ENCODE measurements at regions not wholly inside any gene's neighbourhood (a gene's known extent, or its start where the extent isn't known, plus 50 kb on each side); places are given as distances from the start of the nearest gene placed in this dataset.
"Not testable (repeated sequence)": the region's sequence is repeated elsewhere in the genome, so short reads cannot be mapped to it uniquely, and the experiment has no call there.

DNA sequence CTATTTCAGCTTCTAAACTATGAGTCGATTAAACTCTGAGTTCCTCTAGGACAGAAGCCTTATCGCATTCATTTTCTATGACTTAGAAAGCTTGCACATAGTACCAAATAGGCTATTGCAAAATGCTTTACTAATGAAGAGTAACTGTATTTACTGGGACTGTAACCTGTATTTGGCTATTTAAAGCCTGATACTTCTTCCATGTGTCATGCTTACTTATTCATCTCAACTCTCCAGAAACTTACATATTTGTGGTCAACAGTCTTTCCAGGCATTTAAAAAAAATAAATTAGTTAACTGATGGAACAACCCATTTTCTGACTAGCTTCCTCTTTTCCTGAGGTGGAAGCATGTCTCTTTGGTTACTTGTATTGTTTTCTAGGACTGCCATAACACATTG, 467.9 kb downstream of the PCDH11X start:
- H2AFZ ChIP-seq (ENCODE audit: low read length) = no peak overlapping the region
- no peak overlapping the region for H3K4me2 ChIP-seq (ENCODE audit: insufficient read depth, low read length)
- TF ChIP-seq, protein P1, sequence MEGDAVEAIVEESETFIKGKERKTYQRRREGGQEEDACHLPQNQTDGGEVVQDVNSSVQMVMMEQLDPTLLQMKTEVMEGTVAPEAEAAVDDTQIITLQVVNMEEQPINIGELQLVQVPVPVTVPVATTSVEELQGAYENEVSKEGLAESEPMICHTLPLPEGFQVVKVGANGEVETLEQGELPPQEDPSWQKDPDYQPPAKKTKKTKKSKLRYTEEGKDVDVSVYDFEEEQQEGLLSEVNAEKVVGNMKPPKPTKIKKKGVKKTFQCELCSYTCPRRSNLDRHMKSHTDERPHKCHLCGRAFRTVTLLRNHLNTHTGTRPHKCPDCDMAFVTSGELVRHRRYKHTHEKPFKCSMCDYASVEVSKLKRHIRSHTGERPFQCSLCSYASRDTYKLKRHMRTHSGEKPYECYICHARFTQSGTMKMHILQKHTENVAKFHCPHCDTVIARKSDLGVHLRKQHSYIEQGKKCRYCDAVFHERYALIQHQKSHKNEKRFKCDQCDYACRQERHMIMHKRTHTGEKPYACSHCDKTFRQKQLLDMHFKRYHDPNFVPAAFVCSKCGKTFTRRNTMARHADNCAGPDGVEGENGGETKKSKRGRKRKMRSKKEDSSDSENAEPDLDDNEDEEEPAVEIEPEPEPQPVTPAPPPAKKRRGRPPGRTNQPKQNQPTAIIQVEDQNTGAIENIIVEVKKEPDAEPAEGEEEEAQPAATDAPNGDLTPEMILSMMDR (IDR thresholded peaks at IDR 0.05; ENCODE audit: extremely low read depth, low read depth, low read length) = no peak

DNA sequence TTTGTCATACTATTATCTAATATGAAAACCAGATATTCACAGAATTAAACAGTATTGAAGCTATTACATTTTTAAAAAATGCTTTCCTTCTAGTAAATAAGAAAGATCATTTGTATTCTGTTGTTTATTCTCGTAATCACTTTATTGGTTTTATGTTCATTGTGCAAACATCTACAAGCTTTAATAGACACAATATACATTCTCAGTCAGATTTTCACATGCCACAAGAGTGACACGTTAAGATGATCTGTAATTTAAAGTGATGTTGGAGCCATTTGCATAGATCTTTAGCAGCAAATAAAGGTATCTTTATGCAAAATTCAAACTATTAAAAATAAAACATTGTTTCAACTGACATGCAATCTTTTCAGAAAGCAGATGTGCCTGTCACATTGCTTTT, 469.9 kb downstream of the PCDH11X start:
- no peak overlapping the region for H3K4me2 ChIP-seq (ENCODE audit: insufficient read depth, low read length)
- H3K79me2 ChIP-seq (ENCODE audit: insufficient read depth, low read length) = no peaks in the 10 kb centered on the region
- TF ChIP-seq, protein P1 (IDR thresholded peaks at IDR 0.05; ENCODE audit: extremely low read depth, low read depth, low read length) = no peak
- no peak overlapping the region for H3K27ac ChIP-seq (ENCODE audit: low read depth, low read length)
- H3K36me3 ChIP-seq (ENCODE audit: insufficient read depth, low read length) = no peaks in the 10 kb centered on the region
- H2AFZ ChIP-seq (ENCODE audit: low read length) = no peak overlapping the region
- H4K20me1 ChIP-seq (ENCODE audit: insufficient read depth, low read length) = no peaks in the 10 kb centered on the region
- no peaks in the 10 kb centered on the region for H3K9me3 ChIP-seq (ENCODE audit: low read depth, low read length)
- DNase-seq (ENCODE audit: insufficient read length, low spot score, missing footprints) = no peak
- H3K4me3 ChIP-seq (ENCODE audit: insufficient read depth, low read length) = no peak overlapping the region
- no peaks in the 10 kb centered on the region for H3K4me1 ChIP-seq (ENCODE audit: insufficient read depth, low read length)
- no peaks in the 10 kb centered on the region for H3K27me3 ChIP-seq (ENCODE audit: insufficient read depth, low read length)

More for the DNA sequence above, 467.9 kb downstream of the PCDH11X start:
- no peak for DNase-seq (ENCODE audit: insufficient read length, low spot score, missing footprints)
- H3K27ac ChIP-seq (ENCODE audit: low read depth, low read length) = no peak overlapping the region
- H3K4me3 ChIP-seq (ENCODE audit: insufficient read depth, low read length) = no peak overlapping the region
- H3K4me1 ChIP-seq (ENCODE audit: insufficient read depth, low read length) = no peaks in the 10 kb centered on the region
- no peaks in the 10 kb centered on the region for H3K79me2 ChIP-seq (ENCODE audit: insufficient read depth, low read length)
- no peaks in the 10 kb centered on the region for H4K20me1 ChIP-seq (ENCODE audit: insufficient read depth, low read length)
- H3K27me3 ChIP-seq (ENCODE audit: insufficient read depth, low read length) = no peaks in the 10 kb centered on the region
- H3K36me3 ChIP-seq (ENCODE audit: insufficient read depth, low read length) = no peaks in the 10 kb centered on the region
- H3K9me3 ChIP-seq (ENCODE audit: low read depth, low read length) = no peaks in the 10 kb centered on the region

DNA sequence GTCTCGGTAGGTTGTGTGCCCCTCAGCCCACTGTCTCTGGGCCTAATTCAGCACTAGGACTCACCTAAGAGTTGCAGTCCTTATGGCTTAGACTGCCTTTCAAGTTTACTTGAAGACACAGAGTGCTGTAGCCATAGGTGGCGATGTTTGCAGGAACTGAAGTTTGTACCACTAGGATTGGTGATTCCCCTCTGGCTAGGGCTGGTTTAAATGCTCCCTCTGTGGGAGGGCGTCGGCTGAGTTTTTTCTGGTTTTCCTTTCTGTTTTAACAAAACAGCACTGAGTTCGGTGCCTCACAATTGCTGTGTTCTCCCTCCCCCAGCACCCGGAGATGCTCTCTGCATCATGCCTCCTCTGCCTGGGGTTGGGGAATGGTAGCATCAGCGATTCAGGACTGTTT, 480.9 kb downstream of the PCDH11X start:
- TF ChIP-seq, protein P1 (IDR thresholded peaks at IDR 0.05; ENCODE audit: extremely low read depth, low read depth, low read length) = no peak

DNA sequence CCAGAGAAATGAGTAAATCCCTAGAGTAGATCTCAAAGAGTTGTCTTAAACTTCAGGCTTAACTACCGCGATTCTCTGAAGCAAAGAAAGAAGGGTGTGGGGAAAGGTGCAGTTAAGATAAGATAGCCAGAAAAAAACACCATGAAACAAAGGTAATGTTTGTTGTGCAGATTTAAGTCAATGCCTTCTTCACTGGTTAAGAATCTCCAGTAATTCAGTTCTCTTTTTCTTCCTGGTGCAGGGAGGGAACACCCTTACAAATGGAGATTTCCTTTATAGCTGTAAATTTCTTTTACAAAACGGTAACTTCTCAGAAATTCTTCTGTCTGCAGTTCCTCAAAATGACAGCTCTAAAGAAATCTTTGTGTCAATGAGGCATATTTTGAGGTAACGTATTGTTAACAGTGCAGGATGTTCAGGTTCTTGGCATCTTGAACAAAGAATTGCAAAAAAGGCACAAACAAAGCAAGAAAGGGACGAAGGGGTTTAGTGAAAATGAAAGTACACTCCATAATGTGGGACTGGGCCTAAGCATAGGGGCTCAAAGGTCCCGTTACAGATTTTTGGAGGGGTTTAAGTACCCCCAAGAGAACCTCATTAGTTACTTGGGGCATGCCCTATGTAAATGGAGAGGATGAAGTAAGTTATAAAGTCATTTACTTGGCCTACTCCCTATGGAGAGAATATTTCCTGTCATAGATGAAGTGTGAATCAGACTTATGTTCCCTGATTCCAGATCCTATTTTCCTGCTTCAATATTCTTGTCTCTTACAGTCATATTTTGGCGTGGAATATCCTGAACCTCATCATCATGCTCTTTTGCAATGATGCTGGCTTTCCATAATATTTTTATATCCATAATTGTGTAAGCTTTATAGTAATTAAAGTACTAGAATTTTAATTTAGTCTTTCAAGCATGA, 492.0 kb downstream of the PCDH11X start:
- Histone ChIP-seq H3K4me1 (ENCODE audit: insufficient read depth, low read length) (no peaks in the 10 kb centered on the region), H3K4me2 (ENCODE audit: insufficient read depth, low read length) (no peak overlapping the region), H3K79me2 (ENCODE audit: insufficient read depth, low read length) (no peaks in the 10 kb centered on the region), H3K4me3 (ENCODE audit: insufficient read depth, low read length) (no peak overlapping the region), H3K27ac (ENCODE audit: low read depth, low read length) (no peak overlapping the region), H4K20me1 (ENCODE audit: insufficient read depth, low read length) (no peaks in the 10 kb centered on the region), H3K9me3 (ENCODE audit: low read depth, low read length) (no peaks in the 10 kb centered on the region), H3K36me3 (ENCODE audit: insufficient read depth, low read length) (no peaks in the 10 kb centered on the region), H2AFZ (ENCODE audit: low read length) (no peak overlapping the region), H3K27me3 (ENCODE audit: insufficient read depth, low read length) (no peaks in the 10 kb centered on the region)
- TF ChIP-seq, protein P1 (IDR thresholded peaks at IDR 0.05; ENCODE audit: extremely low read depth, low read depth, low read length) = no peak
- no peak for DNase-seq (ENCODE audit: insufficient read length, low spot score, missing footprints)

More for the DNA sequence above, 480.9 kb downstream of the PCDH11X start:
- no peaks in the 10 kb centered on the region for H3K27me3 ChIP-seq (ENCODE audit: insufficient read depth, low read length)
- no peak for DNase-seq (ENCODE audit: insufficient read length, low spot score, missing footprints)
- H3K4me3 ChIP-seq (ENCODE audit: insufficient read depth, low read length) = no peak overlapping the region
- H3K27ac ChIP-seq (ENCODE audit: low read depth, low read length) = no peak overlapping the region
- H3K4me2 ChIP-seq (ENCODE audit: insufficient read depth, low read length) = no peak overlapping the region
- no peaks in the 10 kb centered on the region for H3K36me3 ChIP-seq (ENCODE audit: insufficient read depth, low read length)
- no peaks in the 10 kb centered on the region for H4K20me1 ChIP-seq (ENCODE audit: insufficient read depth, low read length)
- no peak overlapping the region for H2AFZ ChIP-seq (ENCODE audit: low read length)
- H3K79me2 ChIP-seq (ENCODE audit: insufficient read depth, low read length) = no peaks in the 10 kb centered on the region
- H3K4me1 ChIP-seq (ENCODE audit: insufficient read depth, low read length) = no peaks in the 10 kb centered on the region
- no peaks in the 10 kb centered on the region for H3K9me3 ChIP-seq (ENCODE audit: low read depth, low read length)

DNA sequence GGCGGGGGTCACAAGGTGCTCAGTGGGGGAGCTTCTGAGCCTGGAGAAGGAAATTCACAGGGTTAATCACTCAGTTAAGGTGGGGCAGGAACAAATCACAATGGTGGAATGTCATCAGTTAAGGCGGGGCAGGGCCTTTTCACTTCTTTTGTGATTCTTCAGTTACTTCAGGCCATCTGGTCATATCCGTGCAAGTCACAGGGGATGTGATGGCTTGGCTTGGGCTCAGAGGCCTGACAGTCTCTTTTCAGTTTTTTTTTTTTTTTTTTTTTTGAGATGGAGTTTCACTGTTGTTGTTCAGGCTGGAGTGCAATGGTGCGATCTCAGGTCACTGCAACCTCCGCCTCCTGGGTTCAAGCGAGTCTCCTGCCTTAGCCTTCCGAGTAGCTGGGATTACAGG, 499.4 kb downstream of the PCDH11X start:
- H3K36me3 ChIP-seq (ENCODE audit: insufficient read depth, low read length); H4K20me1 ChIP-seq (ENCODE audit: insufficient read depth, low read length); H2AFZ ChIP-seq (ENCODE audit: low read length); H3K27ac ChIP-seq (ENCODE audit: low read depth, low read length); H3K4me3 ChIP-seq (ENCODE audit: insufficient read depth, low read length); H3K27me3 ChIP-seq (ENCODE audit: insufficient read depth, low read length); H3K9me3 ChIP-seq (ENCODE audit: low read depth, low read length); H3K79me2 ChIP-seq (ENCODE audit: insufficient read depth, low read length); H3K4me1 ChIP-seq (ENCODE audit: insufficient read depth, low read length); DNase-seq (ENCODE audit: insufficient read length, low spot score, missing footprints); H3K4me2 ChIP-seq (ENCODE audit: insufficient read depth, low read length): not testable (repeated sequence)

DNA sequence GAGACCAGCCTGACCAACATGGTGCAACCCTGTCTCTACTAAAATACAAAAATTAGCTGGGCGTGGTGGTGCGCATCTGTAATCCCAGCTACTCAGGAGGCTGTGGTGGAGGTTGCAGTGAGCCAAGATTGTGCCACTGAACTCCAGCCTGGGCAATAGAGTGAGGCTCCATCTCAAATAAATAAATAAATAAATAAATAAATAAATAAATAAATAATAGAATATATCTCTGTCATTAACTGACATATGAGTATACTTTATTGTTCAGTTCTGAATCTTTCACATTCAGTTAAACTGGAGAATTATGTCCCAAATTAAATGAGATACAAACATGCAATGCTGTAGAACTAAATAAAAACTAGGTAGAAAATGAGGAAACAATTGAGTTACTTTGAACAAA, 501.2 kb downstream of the PCDH11X start:
- not testable (repeated sequence) for H3K27ac ChIP-seq (ENCODE audit: low read depth, low read length); H3K36me3 ChIP-seq (ENCODE audit: insufficient read depth, low read length); DNase-seq (ENCODE audit: insufficient read length, low spot score, missing footprints)

More for the DNA sequence above, 501.2 kb downstream of the PCDH11X start:
- H3K4me1 ChIP-seq (ENCODE audit: insufficient read depth, low read length); H3K9me3 ChIP-seq (ENCODE audit: low read depth, low read length); H3K4me2 ChIP-seq (ENCODE audit: insufficient read depth, low read length); H3K4me3 ChIP-seq (ENCODE audit: insufficient read depth, low read length); H3K79me2 ChIP-seq (ENCODE audit: insufficient read depth, low read length); H2AFZ ChIP-seq (ENCODE audit: low read length); H4K20me1 ChIP-seq (ENCODE audit: insufficient read depth, low read length); H3K27me3 ChIP-seq (ENCODE audit: insufficient read depth, low read length): not testable (repeated sequence)

Data from osteoblast (primary cell).